Lung (tissue), 11 donors: ENCODE measurements at regions not wholly inside any gene's neighbourhood (a gene's known extent, or its start where the extent isn't known, plus 50 kb on each side); places are given as distances from the start of the nearest gene placed in this dataset.
A peak's percentile ranks its signal among the peaks of the same experiment; 100 is the strongest.

ENCODE experiments used
- ATAC-seq: fragments of 200-7000 bp; cut with Tn5 transposase; one replicate; pipeline ENCODE4 v1.9.1; 2020; ENCODE audit warnings: moderate number of reproducible peaks; ENCODE audit not compliant: insufficient read depth, low FRiP score
- DNase-seq, 3 donors: peaks; one replicate each; pipeline ENCODE4 v3.0.0-alpha.2; 2013 to 2017
- H3K27ac ChIP-seq, 2 donors: one replicate each; pipeline ENCODE4 v1.5.1; 2013; ENCODE audit warnings: mild to moderate bottlenecking in 2 of 2, moderate library complexity in 2 of 2, control low read depth in 1 of 2, inconsistent platforms in 1 of 2, low read depth in 1 of 2, low read length in 1 of 2
- H3K27me3 ChIP-seq, 3 donors: one replicate each; pipeline ENCODE4 v1.5.1; 2013; ENCODE audit warnings: low read length in 2 of 3; ENCODE audit not compliant: control insufficient read depth in 3 of 3, insufficient read depth in 3 of 3
- H3K36me3 ChIP-seq, 4 donors: one replicate each; pipeline ENCODE4 v1.5.1; 2013; ENCODE audit warnings: low read length in 4 of 4, mild to moderate bottlenecking in 1 of 4, moderate library complexity in 1 of 4; ENCODE audit not compliant: control insufficient read depth in 4 of 4, insufficient read depth in 4 of 4
- H3K4me1 ChIP-seq, 5 donors: one replicate each; pipeline ENCODE4 v1.5.1; 2013; ENCODE audit warnings: low read length in 5 of 5, mild to moderate bottlenecking in 2 of 5, moderate library complexity in 1 of 5; ENCODE audit not compliant: control insufficient read depth in 5 of 5, insufficient read depth in 5 of 5
- H3K4me3 ChIP-seq: one replicate; pipeline ENCODE4 v1.5.1; 2013; ENCODE audit warnings: mild to moderate bottlenecking, control low read depth, moderate library complexity
- H3K9ac ChIP-seq, 2 donors: one replicate each; pipeline ENCODE4 v1.5.1; 2013; ENCODE audit warnings: low read length in 2 of 2, control low read depth in 1 of 2; ENCODE audit not compliant: insufficient read depth in 1 of 2
- H3K9me3 ChIP-seq, 4 donors: one replicate each; pipeline ENCODE4 v1.5.1; 2013; ENCODE audit warnings: low read length in 3 of 4, mild to moderate bottlenecking in 1 of 4, moderate library complexity in 1 of 4; ENCODE audit not compliant: control insufficient read depth in 4 of 4, insufficient read depth in 3 of 4
- WGBS, 2 donors: extraction: QIAGEN DNeasy Blood & Tissue Kit; methylation state at CpG; one replicate each; pipeline ENCODE4 v1.1.7; 2013; 5-methylcytosine and 5-hydroxymethylcytosine counted together
- TF ChIP-seq, protein P1 (sequence below): IDR thresholded peaks from 2 replicates; pipeline ENCODE4 v1.5.1; 2012; ENCODE audit warnings: mild to moderate bottlenecking; ENCODE audit errors: control extremely low read depth, extremely low read depth
- donor health status: control.
- donor health status: control.
- donor health status: Bipolar disorder and iron deficiency.
- donor health status: healthy.
- donor health status: DM: yes; HTN: yes; CAD: no.

DNA sequence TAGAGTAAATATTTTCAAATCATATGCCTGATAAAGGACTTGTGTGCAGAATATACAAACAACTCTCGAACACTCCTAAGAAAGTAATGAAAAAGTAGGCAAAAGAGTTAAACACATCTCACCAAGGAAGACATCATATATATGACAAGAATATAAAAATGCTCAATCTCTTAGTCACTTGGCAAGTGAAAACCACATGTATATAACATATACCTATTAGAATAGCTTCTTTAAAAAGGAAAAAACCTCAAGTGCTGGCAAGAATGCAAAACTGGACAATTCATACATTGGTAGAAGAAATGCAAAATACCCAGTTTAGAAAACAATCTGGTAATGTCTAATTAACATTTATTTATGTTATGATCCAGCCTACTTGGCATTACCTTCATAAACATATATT, 146.6 kb upstream of the DGKB start:
- Histone ChIP-seq H3K27me3 (no peaks in the 10 kb centered on the region), H3K4me1 (no peaks in the 10 kb centered on the region), H3K36me3 (no peaks in the 10 kb centered on the region), H3K4me3 (no peak overlapping the region), H3K9me3 (peaks cover 0 to 2% (median 0%) of the 10 kb centered on the region in 4 donors), H3K27ac (no peak overlapping the region), H3K9ac (no peak overlapping the region)
- DNase-seq = no peak
- TF ChIP-seq, protein P1, sequence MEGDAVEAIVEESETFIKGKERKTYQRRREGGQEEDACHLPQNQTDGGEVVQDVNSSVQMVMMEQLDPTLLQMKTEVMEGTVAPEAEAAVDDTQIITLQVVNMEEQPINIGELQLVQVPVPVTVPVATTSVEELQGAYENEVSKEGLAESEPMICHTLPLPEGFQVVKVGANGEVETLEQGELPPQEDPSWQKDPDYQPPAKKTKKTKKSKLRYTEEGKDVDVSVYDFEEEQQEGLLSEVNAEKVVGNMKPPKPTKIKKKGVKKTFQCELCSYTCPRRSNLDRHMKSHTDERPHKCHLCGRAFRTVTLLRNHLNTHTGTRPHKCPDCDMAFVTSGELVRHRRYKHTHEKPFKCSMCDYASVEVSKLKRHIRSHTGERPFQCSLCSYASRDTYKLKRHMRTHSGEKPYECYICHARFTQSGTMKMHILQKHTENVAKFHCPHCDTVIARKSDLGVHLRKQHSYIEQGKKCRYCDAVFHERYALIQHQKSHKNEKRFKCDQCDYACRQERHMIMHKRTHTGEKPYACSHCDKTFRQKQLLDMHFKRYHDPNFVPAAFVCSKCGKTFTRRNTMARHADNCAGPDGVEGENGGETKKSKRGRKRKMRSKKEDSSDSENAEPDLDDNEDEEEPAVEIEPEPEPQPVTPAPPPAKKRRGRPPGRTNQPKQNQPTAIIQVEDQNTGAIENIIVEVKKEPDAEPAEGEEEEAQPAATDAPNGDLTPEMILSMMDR = no peak
- no peak for ATAC-seq
- 89 to 95% methylated on average over 1 of the region's 1 CpG for WGBS, 2 donors

DNA sequence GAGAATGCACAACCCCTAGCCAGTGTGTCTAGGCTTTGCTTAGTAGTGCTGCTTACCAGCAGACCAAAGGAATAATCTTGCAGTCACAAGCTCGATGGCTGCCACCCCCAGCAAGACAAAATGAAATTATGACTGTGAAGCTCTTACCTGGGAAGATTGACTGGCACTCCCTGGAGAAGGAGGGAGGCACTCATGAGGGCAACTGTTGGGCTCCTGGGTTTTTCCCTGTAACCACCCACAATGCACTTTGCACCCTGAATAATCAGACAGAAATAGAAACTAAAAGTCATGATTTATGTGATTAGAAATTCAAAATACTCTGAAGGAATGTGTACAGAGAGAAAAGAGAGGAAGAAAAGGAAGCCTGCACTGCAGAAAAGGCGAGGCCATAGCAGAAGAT, 144.3 kb upstream of the DGKB start:
- 70 to 76% methylated on average over 2 of the region's 2 CpGs for WGBS, 2 donors
- H3K27me3 ChIP-seq = no peaks in the 10 kb centered on the region
- TF ChIP-seq, protein P1 = no peak

DNA sequence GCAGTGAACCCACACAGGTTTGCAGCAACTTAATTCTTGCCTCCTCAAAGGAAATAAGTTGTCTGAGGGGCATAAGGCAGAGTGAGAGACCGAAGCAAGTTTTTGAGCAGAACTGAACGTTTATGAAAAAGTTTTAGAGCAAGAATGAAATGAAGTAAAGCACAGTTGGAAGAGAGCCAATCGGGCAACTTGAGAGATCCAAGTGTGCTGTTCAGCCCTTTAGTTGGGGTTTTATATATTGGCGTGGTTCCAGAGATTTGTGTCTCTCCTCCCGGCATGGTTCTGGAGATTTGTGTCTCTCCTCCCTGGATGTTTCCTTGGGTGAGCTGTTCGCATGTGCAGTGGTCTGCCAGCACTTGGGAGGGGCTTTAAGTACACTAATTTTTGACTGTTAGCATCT, 141.4 kb upstream of the DGKB start:
- H3K4me3 ChIP-seq = no peak overlapping the region
- H3K27ac ChIP-seq = no peak overlapping the region
- no peaks in the 10 kb centered on the region for H3K4me1 ChIP-seq
- 65 to 86% methylated on average over 6 of the region's 6 CpGs for WGBS, 2 donors
- H3K9me3 ChIP-seq = no peaks in the 10 kb centered on the region
- DNase-seq = peak in 2 of 3 donors; percentile 1 to 17
- no peaks in the 10 kb centered on the region for H3K27me3 ChIP-seq
- no peak overlapping the region for H3K9ac ChIP-seq
- no peaks in the 10 kb centered on the region for H3K36me3 ChIP-seq
- TF ChIP-seq, protein P1 = no peak
- ATAC-seq = no peak

More for the DNA sequence above, 144.3 kb upstream of the DGKB start:
- DNase-seq (no peak), ATAC-seq (no peak)
- Histone ChIP-seq H3K4me1 (no peaks in the 10 kb centered on the region), H3K9ac (no peak overlapping the region), H3K9me3 (no peaks in the 10 kb centered on the region), H3K36me3 (no peaks in the 10 kb centered on the region), H3K4me3 (no peak overlapping the region), H3K27ac (no peak overlapping the region)
